ENCODE measurements at regions not wholly inside any gene's neighbourhood (a gene's known extent, or its start where the extent isn't known, plus 50 kb on each side); places are given as distances from the start of the nearest gene placed in this dataset.
"Not testable (repeated sequence)": the region's sequence is repeated elsewhere in the genome, so short reads cannot be mapped to it uniquely, and the experiment has no call there.

DNA sequence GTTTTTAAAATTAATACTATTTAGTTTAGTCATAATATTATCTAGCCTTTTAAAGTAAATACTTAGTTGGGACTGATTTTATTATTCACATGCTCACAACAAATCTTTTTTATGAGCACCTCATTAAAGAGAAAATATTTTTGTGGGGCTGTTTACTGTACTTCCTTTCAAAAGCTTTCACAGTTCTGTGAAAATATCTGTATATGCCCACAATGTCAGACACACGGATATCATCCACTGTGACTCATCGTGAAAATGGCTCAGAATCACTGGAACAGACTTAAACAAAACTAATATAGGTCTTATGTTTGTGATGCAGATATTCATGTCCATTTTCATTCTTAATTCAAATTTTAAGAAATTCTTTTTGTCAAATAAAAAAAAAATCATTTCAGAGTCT lies 305.2 kb downstream of the RAB38 start:
- FAIRE-seq = peak; percentile 98

DNA sequence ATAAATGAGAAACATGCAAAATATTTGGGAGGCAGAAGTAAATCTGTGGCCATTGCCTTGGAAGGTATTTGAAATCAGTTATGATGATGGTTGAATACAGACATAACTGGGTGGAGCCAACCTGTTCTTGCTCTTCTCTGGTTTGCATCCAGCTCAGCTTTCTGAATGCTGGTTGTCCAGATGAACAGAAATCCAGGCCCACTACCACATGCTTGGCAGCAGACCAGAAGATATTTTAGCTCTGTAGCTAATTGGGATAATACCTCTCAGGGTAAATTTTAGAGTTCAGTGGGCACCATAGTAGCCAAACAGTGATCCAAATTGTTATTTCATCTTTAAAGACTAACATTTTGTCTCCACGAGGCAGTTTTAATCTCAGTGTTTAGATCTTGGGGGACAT lies 308.3 kb downstream of the RAB38 start:
- no peak for FAIRE-seq

DNA sequence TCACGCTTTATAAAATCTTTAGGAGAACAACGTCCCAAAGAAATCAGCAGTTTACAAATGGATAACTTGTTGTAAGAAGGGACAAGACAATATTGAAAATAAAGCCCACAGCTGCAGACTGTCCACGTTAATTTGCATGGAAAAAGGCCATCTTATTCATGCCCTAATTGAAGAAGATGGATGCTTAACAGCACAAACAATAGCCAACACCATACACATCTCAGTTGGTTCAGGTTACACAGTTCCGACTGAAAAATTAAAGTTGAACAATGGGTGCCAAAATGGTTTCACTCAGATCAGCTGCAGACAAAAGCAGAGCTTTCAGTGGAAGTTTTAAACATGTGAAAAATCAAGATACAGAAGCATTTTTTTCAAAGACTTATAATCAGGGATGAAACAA lies 314.2 kb downstream of the RAB38 start:
- no peak for FAIRE-seq

DNA sequence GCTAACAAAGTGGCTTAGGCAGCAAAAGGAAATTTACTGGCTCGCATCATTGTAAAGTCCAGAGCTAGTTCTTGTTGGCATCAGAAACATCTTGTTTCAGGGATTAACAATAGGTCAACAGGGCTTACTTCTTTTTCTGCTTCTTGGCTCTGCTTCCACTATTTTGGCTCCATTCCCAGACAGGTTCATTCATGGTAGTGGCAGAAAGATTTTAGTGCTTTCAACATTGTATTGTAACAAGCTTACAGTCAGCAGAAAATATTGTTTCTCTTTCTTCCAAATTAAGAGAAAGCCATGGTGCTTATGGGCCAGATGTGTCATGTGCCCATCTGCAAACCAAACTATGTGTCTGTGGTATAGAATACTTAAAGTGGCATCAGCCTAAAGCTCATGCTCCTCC lies 315.6 kb downstream of the RAB38 start:
- FAIRE-seq = peak; percentile 39

DNA sequence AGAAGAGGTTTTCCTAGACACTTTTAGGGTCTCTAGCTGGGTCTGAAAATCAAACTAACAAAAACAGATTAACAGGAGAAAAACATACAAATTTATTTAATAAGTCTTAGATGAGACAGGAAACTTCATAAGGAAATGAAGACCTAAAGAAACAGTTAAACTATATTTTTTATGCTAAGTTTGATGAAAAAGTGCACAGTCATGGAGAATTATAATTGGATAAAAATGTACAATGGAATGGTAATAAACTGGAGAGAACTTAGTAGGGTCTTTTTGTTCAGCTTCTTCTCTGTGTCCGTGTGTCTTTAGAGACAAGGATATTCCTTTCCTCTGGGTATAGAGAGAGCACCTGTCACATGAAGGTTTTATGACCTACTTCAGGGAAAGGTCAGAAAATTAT lies 323.4 kb downstream of the RAB38 start:
- no peak for FAIRE-seq

DNA sequence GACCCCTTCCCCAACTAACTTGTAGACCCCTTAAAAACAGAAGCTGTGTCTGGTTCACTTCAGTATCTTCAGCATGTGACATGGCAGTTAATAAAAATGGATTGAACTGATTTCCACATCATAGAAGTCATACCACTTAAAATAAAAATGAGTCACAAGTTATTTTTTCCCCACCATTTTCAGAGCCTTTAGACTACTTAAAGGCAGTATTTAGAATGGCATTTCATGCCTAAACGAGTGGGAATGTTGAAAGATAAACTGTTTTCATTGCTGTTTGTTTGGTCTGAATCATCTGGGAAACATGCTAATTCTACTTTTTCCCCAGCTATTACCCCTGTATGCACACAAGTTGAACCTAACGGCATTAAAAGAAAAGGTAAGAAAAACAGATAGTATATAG lies 324.0 kb downstream of the RAB38 start:
- FAIRE-seq = no peak

DNA sequence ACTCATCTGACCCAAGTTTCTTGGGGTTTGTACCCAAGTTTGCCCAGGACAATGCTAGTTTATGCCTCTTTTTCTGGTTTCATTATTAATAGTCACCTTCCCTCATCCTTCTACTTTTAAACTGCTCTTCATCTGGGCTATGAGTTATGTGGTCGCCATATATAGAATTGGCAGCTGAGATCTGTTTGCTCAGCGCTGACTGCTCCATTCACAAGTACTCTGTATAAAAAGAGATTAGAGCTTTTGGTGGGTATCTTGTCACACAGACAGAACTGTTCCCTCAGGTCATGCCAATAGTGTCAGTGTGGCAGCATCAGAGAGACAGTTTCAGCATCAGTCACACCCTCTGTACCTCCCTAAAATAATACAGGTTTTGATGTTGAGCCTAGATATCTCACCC lies 326.0 kb downstream of the RAB38 start:
- no peak for FAIRE-seq

DNA sequence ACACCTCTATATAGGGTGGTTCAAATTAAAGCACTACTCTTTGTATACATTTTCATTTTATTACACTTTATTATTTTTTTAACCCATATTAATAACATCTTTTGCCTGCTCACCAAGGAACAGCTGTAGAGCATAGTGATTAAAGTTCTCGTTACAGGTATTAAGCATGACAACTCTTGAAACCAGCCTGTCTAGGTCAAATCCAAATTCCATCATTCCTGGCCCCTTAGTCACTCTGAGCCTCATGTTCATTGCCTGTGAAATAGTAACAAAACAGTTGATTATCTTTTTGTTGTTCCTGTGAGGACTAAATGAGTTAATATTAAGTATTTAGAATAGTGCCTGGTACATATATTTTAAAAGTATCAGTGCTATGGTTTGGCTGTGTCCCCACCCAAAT lies 334.5 kb downstream of the RAB38 start:
- no peak for FAIRE-seq

DNA sequence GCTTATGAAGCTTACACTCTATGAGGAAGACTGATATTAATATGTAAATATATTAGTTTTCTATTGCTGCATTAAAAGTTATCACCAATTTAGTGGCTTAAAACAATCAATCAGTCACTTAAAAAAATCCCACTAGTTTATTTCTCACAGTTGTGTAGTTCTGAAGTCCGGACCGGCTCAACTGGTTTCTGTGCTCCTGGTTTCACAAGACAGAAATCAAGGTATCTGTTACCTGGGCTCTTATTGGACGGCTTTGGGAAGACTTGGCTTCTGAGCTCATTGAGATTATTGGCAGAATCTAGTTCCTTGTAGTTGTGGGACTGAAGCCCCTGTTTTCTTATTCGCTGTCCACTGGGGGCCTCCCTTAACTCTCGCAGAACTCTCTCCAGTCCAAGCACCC lies 343.0 kb downstream of the RAB38 start:
- FAIRE-seq = no peak

DNA sequence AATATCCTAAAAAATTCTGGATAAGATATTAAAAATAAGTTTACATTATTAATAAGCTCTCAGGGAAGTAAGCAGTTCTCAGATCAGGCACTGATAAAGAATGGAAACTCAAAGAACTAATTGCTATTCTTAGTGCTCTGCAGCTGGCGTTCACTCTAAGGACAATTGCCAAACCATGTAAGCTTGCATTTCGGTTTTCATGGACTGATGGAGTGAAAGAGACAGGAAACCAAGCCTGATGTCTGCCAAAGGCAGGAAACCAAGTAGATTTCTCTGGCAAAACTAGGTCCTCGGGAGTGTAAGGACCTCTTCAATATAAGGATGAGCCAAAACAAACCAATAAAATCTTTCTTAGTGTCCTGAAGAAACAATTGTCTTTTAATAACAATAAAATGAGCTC lies 355.2 kb downstream of the RAB38 start:
- FAIRE-seq = no peak

DNA sequence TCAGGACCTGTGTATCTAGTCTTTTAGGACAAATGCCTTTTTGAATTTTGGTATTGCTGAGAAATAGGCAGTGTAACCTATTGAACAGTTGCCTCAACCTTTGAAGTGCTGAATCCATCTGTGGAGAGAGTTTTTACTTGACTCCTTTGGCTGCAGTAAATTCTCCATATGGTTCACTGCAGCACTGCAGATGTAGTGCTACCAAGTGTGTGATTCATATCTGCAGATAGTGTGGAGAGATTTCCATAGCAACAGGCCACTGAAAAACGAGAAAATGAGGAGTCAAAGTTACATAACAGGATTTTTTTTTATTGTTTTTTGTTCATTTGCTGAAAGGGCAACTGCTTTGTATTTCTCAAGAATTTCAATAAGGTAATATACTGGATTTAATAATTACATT lies 356.1 kb downstream of the RAB38 start:
- peak; percentile 31 for FAIRE-seq

DNA sequence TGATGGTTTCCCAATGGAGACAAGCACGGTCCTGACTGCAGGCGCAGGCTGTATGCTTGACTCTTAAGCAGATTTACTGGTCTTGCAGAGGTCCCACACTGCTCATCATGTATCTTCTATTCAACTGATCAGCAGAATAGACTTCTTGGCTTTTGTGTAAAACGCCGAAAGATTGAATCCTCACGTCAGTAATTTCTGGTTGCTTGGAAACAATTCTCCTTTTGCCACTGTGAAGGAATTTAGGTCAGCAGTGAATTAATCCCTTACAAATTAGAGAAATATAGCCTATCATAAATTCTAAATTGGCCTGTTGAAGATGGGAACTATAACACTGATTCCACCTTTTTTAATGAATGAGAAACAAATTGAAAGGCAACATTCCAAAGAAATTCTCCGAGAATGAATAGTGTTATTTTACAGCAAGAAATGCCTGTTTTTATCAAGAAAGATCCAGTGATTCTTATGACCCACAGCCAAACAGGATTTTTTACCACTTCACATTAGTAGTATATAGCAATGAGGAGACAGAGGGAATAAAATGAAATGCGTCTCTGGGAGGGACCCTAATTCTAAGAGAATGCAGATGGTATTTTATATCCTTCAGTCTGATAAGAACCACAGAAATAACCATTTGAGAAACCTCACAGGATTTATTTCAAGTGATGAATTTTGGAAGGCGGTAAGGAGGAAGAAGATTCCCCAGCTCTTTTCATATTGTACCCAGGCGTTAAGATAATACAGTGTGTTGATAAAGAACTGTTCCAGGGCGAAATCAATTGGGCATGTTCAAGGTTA lies 362.5 kb downstream of the RAB38 start:
- no peak for FAIRE-seq

DNA sequence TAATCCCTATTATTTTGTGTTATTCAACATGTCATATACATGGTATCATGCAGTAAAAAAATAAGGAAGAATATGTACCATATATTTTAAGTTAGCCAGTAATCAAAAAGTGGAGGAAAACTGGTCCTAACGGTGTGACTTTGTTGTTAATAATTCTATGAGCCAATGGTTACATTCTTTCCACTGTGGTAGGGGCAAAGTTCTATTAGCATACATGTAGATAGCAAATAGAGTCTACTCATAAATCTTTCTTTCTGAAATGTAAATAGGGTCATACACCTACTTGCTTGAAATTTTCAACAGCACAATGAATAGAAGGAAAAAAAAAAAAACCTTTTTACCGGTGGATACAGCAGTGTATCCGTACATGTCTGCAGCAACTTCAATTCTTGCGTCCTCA lies 364.8 kb downstream of the RAB38 start:
- no peak for FAIRE-seq

DNA sequence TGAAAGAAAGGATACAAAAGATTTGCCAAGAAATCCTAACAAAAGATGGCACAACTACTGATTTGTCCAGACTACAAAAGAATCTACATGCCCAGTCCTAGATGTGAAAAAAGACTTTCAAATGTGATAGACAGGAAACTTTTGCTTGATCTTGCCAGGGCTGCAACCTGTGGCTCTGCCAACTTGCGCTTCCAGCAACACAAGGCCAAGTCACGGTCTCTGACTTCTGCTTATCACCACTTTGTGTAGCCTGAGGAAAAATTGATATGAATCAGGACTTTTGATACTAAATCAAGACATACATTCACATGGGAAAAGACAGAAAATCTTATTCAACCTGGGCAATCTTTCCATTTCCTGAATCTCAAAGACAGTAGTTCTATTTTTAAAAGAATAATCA lies 366.0 kb downstream of the RAB38 start:
- no peak for FAIRE-seq

DNA sequence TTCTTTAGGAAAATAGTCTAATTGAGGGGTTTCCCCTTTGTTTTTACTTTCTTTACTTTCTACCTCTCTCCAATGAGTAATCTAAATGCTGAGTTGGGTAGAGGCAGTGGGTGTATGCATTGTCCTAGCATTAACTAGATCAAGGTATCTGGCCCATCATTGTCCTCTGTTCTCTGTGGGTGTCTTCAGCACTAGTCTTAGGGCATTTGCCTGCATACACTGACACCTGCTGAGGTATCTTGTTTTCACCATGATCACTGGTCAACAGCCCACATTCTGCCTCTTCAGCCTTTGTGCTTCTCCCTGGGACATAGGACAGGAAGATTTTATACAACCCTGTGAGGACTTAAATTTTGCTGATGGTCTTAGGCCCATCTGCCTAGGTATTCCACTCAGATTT lies 371.1 kb downstream of the RAB38 start:
- FAIRE-seq = no peak

DNA sequence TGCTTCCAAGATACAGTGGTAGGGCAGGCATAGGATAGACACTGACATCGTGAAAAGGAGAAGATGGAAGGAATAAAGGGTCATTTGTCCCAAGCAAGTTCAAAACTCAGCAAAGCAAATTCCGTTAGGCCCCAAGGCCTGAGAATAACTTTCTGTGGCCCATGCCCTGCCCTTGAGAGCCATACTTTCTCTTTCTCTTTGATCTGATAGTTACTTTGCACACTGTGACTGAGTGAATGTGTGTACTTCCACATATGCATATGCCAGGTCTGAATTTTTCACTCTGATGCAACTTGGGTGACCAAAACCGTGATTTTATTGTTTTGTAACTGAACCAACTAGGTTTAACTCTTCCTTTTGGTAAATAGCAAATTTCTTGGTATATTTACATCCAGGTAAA lies 371.5 kb downstream of the RAB38 start:
- no peak for FAIRE-seq

DNA sequence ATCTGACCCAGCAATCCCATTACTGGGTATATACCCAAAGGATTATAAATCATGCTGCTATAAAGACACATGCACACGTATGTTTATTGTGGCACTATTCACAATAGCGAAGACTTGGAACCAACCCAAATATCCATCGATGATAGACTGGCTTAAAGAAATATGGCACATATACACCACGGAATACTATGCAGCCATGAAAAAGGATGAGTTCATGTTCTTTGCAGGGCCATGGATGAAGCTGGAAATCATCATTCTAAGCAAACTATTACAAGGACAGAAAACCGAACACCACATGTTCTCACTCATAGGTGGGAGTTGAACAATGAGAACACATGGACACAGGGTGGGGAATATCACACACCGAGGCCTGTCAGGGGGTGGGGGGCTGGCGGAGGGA lies 390.4 kb downstream of the RAB38 start:
- FAIRE-seq = not testable (repeated sequence)

DNA sequence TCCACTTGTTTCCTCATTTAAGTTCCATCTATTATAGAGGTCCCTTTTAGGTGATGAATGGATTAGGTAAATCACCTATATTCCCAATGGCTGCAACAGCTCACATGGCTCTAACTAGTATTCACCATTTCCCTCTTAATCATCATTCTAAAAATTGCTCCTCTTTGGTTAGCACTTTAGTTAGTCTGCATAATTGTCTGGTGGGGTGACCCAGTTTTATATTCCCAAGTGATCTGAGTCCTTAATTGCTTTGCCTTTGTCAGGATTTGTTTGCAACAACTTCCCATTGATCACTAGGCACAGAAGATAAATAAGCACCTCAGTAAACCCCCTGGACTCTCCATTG lies 395.2 kb downstream of the RAB38 start:
- no peak for FAIRE-seq

DNA sequence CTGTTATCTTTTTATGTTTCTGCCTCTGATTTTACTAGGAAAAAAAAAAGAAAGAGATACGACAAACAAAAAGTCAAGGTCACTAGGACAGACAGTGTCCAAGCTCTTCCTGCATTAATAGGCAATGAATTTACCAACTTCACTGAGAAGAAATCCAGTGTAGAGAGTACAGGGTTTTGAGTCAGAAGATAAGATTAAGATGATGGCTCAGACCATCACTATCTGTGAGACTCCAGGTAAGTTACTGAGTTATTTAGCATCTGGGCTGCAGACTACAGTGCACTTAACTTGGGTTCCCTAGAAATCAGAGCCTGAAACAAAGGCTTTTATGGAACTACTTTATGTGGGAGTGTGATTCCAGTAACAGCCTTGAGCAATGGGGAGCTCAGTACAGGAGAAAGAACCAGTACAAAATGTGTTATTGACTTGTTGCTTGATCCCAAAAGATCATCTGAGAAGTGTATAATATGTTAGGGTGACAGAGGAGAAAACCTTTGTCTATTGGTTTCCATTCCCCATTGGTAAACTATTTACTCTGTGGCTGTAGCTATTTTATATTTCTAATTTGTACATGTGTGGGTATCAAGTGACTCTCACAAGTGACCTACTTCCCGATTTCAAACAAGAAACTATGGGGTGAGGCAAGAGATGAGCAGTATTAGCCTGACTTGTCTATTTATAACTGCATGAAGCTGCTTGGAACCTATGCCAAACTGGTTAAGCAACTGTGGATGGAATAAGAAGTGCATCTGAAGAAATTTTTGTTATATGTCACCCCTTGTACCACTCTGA lies 395.8 kb downstream of the RAB38 start:
- FAIRE-seq = no peak

DNA sequence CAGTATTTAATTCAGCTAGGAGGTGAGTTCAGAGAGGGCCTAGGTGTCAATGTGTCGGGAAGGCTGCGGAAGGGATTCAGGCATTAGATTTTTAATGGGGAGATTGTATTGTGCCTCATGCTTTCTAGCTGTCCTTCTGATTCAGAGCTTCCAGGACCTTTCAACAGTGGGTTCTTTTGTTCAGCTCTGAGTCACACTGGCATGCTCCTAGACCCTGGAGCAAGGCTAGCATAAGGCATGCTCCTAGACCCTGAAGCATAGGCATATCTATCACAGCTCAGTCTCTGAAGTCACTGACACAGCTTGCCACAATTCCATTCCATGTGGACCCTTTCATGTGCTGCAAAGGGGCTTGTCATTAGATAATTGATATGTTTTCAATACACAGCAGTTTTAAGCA lies 396.9 kb downstream of the RAB38 start:
- FAIRE-seq = no peak

DNA sequence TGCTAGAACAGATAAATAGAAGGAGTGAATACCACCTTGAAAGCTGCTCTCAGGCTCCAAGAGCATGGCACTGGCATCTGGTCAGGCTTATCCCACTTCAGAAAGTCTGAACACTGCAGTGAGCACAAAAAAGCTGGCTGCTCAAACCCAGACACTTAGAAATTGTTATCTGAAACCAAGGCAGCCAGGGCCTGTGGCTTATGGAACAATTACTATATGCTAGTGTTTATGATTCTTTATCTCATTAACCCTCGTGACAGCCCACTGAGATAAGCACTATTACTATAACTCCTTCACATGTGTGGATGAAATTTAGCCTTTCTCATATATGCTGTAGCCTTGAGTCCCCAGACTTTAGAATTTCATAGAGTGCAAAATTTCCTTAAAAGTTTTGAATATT lies 400.2 kb downstream of the RAB38 start:
- no peak for FAIRE-seq

DNA sequence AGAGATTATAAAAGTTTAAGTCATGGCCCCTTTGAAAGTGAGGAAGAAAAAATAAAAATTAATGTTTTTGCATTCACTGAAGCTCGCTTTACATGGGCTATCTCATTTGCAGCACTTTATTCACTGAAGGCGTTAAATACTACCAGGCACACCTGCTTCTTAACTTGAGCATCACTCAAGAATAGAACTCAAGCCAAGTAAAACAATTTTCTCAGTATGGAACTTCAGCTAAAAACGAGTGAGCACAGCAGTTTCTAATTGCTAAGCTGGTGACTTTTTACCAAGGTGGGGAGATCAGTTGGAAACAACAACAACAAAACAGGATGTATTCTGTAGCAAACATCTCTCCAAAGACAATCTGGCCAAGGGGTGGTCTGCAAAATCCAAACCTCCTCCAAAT lies 405.6 kb downstream of the RAB38 start:
- FAIRE-seq = no peak

DNA sequence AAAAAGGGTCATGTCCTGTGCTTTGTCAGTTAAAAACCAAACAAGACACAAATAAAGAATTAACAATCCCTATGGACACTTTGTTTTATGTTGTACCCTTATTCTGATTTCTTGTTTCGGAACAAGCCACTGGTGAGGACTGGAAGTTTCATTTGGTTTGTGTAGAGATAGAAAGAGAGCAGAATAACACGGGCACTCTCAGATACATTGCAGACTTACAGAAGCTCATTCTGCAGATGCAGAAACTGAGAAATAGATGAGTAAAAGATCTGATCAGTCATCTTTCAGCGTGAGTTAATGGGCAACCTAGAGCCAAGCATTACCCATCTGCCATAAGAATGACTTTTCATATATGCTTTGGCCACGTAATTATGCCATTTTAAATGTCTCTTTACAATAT lies 407.6 kb downstream of the RAB38 start:
- FAIRE-seq = no peak

DNA sequence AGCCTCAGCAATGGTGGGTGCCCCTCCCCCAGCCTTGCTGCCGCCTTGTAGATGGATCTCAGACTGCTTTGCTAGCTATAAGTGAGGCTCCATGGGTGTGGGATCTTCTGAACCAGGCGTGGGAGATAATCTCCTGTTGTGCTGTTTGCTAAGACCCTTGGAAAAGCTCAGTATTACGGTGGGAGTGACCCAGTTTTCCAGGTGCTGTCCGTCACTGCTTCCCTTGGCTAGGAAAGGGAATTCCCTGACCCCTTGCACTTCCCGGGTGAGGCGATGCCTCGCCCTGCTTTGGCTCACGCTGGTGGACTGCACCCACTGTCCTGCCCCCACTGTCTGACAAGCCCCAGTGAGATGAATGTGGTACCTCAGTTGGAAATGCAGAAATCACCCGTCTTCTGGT lies 411.2 kb downstream of the RAB38 start:
- FAIRE-seq = not testable (repeated sequence)

DNA sequence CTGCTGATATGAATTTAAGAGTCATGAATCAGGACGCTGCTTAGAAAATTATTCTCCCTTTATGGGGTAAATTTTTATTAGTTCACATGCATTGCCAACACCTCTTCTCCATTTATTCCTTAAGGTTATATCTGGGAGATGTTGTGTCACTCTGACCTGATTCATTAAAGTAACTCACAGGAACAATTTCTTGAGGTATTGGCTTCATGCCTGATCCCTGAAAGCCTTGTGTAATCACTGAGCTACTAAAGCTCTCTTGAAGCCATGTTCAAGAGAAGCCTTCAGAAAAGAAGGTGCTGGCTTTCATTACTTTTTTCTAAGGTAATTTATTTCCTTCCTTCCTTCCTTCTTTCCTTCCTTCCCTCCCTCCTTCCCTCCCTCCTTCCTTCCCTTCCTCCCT lies 420.6 kb downstream of the RAB38 start:
- FAIRE-seq = peak; percentile 26
